ENCODE measurements at regions not wholly inside any gene's neighbourhood (a gene's known extent, or its start where the extent isn't known, plus 50 kb on each side); places are given as distances from the start of the nearest gene placed in this dataset.

DNA sequence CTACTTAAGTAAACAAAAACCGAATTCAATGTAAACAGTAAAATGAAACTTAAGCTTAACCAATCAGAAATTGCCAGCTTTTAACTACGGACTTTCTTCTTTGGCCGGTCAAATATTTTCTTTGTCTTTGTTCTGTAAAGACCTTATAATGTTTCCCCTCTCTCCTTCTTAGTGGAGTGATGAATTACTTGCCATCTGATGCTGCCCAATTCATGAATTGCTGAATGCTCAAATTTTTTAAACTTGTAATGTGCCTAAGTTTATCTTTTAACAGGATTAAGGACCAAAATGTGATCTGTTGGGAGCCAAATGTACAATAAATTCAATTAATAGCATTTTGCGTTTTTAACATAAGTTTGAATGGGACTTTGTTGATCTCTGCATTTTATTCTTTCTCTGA lies 345.8 kb upstream of the CBLB start:
- no peak for DNase-seq (ENCODE audit: low read depth in 2 of 2)

DNA sequence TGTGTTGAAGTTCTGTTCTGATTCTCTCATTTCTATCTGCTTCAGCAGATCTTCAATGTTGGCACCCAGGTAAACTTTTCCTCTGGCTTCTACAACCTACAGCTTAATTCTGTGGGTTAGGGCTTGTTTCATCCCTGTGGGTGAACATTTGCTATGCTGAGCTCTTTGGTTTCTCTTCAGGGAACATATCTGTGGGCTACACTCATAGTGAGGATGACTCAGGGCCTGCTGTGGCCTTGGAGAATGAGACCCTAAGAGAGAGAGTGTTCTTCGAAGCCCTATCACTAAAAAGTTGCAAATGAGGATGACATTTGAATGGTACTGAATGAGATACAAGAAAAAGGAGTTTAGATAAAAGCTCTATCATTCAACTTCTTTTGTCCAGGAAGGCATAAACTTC lies 346.2 kb upstream of the CBLB start:
- DNase-seq (ENCODE audit: low read depth in 2 of 2), result peak in 1 of 2 experiments; percentile 24

DNA sequence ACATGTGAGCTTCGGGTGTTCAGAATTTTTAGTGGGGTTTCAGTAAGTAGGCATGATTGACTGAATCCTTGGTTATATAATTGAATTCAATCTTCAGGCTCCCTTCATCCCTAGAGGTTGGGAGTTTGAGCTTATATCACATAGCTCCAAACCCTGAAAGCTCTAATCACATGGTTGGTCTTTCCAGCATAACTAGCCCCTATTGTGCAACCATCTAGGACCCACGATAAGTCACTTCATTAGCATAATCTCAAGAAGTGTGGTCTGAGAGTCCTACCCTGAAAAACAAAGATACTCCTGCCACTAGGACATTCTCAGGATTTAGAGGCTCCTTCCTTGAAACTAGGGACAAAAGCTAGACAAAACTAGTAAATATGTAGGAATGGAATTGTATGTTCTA lies 348.9 kb upstream of the CBLB start:
- DNase-seq (ENCODE audit: low read depth in 2 of 2), result no peak

DNA sequence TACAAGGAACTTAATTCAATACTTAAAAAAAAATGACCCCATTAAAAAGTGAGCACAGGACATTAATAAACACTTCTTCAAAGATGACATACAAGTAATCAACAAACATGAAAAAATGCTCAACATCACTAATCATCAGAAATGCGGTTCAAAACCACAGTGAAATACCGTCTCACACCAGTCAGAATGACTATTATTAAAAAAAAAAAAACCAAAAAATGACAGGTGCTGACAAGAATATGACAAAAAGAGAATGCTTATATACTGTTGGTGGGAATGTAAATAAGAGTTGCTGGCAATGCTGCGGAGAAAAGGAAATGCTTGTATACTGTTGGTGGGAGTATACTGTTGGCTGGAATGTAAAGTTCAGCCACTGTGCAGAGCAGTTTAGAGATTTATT lies 358.3 kb upstream of the CBLB start:
- DNase-seq (ENCODE audit: low read depth in 2 of 2), result no peak

DNA sequence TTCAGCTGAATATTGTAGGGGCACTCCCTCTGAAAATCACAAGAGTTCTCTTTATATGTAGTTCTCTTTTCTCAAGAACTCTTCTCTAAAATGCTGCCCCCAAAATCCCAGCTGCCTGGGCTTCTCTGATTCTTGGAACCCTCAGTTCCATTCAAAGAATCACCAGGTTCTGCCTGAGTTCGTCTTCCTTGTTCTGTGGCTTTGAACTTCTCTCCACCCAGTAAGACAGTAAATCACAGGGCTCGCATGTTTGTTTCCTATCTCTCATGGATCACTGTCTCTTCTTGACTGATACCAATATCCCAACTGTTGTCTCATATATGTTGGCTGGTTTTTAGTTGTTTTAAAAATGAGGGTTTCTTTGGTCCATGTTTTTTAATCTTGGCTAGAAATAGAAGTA lies 359.5 kb upstream of the CBLB start:
- no peak for DNase-seq (ENCODE audit: low read depth in 2 of 2)

DNA sequence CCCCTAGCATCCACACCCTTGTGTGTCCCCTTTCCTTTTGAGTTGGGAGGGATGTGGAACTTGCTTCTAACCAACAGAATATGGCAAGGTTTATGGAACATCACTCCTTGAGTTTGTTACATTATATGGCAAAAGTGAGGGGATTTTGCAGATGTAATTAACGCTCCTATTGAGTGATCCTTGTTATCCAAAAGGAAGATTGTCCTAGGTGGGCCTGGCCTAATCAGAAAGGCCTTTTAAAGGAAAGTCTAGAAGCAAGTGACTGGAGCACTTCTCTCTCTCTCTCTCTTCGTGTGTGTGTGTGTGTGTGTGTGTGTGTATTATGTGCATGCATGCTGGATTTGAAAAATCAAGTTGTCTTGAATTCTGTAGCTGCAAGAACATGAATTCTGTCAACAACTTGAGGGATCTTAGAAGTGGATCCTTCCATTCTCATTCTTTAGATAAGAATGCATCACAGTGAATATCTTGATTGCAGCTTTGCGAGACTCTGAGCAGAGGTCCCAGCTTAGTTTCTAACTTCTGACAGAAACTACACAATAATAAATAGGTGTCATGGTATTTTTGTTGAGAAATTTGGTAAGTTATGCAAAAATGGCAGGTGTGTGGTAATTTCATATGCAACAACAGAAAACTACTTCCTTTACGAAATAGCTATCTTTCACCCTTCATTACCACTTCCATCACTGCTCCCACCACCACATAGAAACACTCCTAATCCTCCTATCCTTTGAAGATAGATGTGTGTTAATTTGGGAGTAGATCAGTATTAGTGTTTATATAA lies 360.9 kb upstream of the CBLB start:
- DNase-seq (ENCODE audit: low read depth in 2 of 2), result no peak

DNA sequence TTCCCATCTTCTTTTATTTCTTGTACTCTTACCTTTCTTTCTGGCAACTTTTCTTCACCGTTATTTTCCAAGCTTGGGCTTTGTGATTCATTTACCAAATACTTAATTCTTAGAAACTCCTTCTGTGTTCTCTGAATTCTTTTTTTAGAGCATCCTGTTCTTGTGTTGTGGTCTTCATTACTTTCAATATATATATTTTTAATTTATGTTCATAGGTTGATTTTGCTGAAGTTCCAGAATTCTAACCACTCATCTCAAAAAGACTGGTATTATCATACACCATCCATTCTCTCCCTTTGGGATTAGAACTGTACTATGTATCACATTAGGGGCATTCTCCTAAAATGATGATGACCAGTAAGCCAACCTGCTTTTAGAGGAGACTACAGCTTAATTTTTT lies 362.3 kb upstream of the CBLB start:
- DNase-seq (ENCODE audit: low read depth in 2 of 2), result no peak

DNA sequence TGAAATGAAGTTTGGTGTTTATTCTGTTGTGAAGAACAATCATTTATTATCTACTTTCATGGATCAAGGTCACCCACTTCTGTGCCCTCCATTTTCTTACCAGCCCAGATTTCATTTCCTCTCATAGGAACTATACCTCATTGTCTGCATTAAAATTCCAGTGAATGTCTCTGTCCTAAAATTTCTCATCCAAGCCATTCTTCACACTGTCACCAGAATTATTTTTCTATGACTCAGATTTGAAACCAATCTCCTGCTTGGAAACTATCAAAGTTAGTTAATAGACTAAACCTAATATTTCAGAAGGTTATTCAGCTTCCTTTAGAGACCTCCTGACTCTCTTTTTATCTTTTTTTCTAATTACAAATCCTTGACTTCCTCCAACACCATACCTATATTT lies 364.1 kb upstream of the CBLB start:
- no peak for DNase-seq (ENCODE audit: low read depth in 2 of 2)

DNA sequence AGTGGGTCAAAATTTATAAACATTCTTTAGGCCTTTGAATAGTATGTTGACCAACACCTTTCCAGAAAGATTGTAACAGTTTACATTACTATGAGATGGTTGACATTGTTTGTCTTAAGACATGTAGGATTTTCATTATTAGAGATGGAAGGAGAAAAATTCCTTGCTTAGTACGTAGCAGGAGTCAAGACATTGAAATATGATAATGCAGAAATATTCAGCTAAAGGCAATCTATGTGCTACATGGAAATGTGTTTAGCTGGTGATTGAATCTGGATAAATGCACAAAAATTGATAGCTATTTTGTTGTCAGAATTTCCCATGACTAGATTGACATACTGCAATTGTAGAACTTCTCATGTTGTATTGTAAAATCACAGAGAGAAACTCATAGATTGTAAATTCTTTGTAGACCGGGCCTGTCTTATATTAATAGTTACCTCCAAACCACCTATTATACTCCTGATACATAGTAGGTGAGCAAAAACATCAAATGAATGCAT lies 370.4 kb upstream of the CBLB start:
- DNase-seq (ENCODE audit: low read depth in 2 of 2), result no peak

DNA sequence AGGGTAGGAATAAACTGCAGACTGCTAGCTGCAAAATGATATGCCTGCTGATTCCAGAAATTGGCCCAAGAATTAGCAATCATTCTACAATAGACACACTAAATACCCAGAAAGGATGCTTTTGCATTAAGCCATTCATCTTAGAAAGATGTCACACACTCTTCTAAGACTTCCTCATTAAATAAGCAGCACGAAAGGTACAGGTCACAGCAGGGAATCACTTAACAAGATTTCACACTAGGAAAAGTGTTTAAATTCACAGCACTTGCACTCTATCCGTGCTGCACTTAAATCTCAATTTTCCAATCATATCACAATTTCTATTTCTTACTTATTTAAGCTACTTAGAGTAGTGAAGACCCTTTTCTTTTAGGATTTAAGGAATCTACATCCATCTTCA lies 372.8 kb upstream of the CBLB start:
- no peak for DNase-seq (ENCODE audit: low read depth in 2 of 2)

DNA sequence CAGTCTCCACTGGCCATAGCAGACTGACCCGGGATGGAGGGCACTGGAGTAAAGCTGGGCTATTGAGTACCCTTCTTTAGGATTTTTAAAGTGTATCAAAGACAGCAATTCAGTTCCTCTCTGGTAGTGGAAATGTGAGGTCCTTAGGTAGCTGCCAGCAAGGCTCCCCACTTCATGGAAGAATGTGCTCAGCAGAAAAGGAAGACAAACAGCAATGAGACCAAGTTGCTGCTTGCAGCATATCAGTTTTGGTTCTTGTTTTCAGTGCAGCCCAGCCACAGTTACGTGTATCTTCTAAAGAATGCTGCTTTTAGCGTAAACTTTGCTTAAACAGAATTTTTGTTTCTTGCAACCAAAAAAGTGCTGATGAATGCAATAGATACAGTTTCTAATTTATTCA lies 374.0 kb upstream of the CBLB start:
- DNase-seq (ENCODE audit: low read depth in 2 of 2), result no peak

DNA sequence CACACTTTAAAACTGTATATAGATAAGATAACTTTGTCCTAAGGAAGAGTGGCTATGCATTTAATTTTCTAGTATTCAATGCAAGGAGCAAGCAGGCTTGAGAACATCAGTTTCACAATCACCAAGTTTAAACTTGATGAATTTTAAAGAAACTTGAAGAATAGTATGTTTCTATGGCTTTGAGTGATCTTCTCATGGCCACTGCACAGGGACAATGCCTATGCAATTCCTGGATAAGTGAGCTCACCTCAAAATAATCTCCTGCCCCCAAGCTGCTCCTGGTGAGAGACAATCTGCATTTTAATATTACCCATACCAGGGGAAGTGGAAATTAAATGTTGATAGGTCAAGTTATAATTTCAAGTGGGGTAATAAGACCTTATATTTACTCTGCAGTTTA lies 376.6 kb upstream of the CBLB start:
- no peak for DNase-seq (ENCODE audit: low read depth in 2 of 2)

DNA sequence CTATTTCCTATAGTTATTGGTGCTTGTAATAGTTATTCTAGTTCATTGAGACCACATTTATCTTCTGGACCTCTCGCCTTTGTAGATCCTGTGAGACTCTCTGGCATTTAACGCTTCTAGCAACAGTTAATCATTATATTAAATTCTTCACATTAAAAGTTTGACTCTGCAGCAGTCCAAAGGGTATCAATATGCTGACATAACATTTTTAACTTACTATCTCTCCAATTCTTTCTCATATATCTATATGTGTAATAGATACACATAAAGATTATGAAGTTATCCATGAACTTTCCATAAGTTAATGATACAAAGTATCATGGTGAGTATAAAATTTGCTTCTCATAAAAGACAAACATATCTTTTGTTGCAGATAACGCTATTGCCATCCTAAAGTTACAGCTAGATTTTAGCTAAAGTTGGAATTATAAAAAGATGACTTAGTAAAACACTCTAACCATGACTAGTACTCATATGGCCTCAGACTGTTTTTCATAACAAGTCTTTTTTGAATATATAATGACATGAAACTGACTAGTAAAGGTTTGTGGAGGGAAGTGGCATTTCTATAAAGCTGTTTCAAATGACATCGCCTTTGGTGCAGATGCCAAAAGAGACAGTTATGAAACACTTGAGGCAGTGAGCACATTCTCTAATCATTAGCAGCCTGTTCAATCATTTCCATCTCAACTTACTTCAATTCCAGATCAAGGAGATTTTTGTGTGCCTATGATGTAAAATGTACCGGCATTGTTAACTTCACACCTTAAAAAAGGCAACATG lies 379.3 kb upstream of the CBLB start:
- no peak for DNase-seq (ENCODE audit: low read depth in 2 of 2)

DNA sequence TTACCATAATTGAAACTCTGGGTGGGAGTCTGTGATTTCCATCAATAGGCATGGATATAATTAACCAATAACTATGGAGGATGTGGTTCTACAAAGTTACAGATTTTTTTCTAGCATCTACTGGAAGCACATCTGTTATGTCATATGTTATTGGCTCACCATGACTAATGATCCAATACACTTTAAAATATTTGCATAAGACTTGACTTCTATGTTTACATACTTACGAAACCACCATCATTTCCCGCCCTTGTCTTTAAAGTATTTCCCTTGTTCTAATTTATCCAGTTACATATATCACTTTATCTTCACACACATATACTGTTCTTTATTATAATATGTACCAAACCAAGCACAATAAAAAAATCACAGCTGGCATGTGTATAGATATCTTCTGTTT lies 380.3 kb upstream of the CBLB start:
- DNase-seq (ENCODE audit: low read depth in 2 of 2), result no peak

DNA sequence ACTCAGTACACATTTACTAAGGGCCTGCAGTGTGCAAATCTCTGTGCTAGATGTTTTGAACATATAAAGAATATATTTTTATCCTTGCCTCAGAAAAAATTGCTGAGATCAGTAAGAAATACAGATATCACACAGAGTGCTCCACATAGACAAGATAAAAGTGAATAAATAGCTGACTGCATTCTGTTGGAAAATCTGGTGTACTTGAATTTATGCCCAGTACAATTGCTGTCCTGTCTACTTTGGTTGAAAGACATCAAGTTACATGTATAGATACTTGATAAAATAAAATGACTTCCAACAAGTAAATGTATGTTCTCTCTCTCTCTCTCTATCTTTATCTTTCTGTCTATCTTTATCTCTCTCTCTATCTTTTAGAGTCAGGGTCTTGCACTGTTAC lies 381.2 kb upstream of the CBLB start:
- DNase-seq (ENCODE audit: low read depth in 2 of 2), result no peak

DNA sequence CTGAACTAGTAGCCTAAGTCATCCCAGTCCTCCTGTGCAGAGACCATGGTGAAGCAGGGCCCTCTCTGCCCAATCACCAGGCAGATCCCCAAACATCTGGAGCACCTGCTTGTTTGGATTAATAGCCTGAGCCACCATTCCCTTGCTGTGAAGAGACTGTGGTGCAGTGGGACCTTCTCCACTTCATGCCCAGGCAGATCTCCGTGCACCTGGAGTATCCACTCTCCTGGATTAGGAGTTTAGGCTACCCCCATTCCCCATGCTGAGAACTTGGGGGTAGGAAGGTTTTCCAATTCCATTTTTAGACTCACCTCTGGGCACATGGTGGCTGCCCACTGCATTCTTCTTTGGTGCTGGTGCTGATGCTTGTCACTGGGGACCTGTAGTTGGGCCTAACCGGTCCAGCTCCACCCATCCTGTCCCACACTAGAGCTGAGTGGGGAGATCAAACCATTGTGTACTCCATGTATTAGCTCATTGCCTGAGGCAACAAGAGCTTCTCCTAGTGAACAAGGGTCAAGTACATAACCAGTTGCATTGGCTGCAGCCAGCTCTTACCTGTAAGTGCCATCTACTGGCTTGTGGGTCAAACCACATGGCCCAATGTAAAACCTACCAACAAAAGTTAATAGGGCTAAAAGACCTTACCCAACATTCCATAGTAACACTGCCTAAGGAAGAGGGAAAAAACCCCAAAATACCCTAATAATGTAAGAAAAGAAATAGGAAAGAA lies 382.5 kb upstream of the CBLB start:
- no peak for DNase-seq (ENCODE audit: low read depth in 2 of 2)

DNA sequence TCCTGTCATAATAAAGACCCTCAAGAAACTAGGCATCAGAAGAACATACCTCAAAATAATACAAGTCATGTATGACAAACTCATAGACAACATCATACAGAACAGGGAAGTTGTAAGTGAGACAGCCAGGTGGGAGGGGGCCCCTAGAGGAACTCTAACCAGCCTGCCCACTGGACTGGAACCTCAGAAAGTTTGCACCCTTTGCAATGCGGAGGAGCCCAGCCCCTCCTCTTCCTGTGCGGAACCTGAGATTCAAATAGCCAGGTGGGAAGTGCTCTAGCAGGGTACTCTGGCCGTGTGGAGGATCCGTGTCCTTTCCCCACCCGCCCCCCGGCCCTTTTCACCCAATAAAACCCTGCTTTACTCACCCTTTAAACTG lies 387.0 kb upstream of the CBLB start:
- DNase-seq (ENCODE audit: low read depth in 2 of 2), result no peak

DNA sequence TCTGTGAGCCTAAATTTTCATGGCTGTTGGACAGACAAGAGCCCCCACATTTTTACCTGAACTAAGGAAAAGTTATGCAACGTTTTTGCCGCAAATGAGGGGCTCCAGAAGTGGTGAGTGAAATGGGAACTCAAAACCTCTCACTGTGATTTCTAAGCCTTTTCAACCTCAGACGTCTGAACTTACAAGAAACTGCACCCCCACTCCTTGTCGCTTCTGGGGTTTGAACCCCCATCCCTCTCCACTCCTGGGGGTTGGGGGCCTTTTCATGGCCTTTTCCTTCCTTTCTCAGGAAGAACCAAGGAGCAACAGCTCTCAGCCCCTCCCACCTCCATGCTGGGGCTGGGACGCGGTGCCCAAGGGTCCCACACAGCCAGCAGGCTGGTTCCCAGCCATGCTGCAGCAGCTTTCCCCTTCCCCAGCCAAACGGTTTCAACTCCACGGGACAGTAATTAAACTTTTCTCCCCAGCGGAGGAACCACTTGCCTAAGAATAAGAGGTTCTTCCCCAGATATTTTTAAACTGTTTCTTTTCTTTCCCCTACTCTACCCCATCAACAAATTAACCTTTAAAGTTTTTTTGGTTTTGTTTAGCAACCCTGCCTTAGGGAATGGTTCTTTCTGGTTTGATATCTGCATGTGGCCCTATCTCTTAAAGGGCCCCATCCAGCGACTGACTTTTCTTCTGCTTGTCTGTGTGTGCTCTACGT lies 387.6 kb upstream of the CBLB start:
- DNase-seq (ENCODE audit: low read depth in 2 of 2), result no peak

DNA sequence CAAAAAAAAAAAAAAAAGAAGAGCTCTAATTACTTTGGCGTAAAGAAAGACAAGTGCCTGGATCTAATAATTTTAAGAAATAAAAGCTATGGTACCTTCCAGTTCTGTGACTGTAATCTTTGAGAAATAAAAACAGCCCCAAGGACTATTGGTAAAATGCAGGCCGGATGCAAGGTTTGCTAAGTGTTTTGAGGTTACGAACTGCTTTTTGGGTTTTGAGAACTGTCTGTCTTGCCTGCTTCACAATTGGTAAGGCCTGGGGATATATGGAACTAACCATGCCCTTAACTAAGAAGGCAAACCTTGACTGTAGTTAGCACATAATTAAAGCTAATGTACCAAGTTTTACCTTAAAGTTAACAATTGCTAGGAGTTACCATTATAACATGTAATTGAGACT lies 388.4 kb upstream of the CBLB start:
- DNase-seq (ENCODE audit: low read depth in 2 of 2), result no peak

DNA sequence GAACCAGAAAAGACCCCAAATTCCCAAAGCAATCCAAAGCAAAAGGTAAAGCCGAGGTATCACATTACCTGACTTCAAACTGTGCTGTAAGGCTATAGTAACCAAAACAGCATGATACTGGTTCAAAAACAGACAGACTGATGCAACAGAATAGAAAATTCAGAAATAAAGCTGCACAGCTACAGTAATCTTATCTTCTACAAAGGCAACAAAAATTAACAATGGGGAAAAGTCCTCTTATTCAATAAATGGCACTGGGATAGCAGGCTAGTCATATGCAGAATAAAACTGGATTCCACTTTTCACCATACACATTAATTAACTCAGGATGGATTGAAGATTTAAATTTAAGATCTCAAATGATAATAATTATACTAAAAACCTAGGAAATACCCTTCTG lies 392.6 kb upstream of the CBLB start:
- no peak for DNase-seq (ENCODE audit: low read depth in 2 of 2)

DNA sequence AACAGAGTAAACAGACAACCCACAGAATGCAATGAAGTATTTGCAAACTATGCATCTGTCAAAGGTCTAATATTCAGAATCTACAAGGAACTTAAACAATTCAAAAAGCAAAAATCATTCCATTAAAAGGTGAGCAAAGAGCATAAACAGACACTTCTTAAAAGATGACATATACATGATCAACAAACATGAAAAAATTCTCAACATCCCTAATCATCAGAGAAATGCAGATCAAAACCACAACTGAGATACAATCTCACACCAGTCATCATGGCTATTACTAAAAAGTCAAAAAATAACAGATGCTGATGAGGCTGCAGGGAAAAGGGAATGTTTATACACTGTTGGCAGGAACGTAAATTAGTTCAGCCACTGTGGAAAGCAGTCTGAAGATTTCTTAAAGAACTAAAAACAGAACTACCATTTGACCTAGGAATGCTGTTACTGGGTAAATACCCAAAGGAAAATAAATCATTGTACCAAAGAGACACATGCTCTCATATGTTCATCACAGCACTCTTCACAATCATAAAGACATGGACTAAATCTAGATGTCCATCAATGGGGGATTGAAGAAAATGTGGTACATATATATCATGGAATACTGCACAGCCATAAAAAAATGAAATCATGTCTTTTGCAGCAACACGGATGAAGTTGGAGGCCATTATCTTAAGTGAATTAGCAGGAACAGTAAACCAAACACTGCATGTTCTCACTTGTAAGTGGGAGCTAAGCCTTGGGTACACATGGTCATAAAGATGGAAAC lies 393.3 kb upstream of the CBLB start:
- no peak for DNase-seq (ENCODE audit: low read depth in 2 of 2)

Measured in stimulated activated CD4-positive, alpha-beta T cell treated with anti-CD3 and anti-CD28 coated beads, Interleukin-12 subunit alpha, Interleukin-12 subunit beta, amount 100 ng/mL, for 24 hours (primary cell).